Lower lobe of right lung (tissue), 2 donors: ENCODE measurements at regions not wholly inside any gene's neighbourhood (a gene's known extent, or its start where the extent isn't known, plus 50 kb on each side); places are given as distances from the start of the nearest gene placed in this dataset.

Experiments
- ATAC-seq, 2 donors: fragments of 200-7000 bp; cut with Tn5 transposase; one replicate each; pipeline ENCODE4 v1.9.1; 2020 to 2022; ENCODE audit warnings: mild to moderate bottlenecking in 2 of 2, moderate library complexity in 2 of 2
- DNase-seq: peaks from one replicate; pipeline ENCODE4 v3.0.0-alpha.2; 2020
- H3K27ac ChIP-seq: fragments of 200-600 bp; one replicate; pipeline ENCODE4 v1.8.0; 2022
- H3K27me3 ChIP-seq: fragments of 200-600 bp; one replicate; pipeline ENCODE4 v1.8.0; 2022; ENCODE audit warnings: low read depth
- H3K36me3 ChIP-seq: fragments of 200-600 bp; one replicate; pipeline ENCODE4 v1.8.0; 2022; ENCODE audit warnings: mild to moderate bottlenecking
- H3K4me1 ChIP-seq: fragments of 200-600 bp; one replicate; pipeline ENCODE4 v1.8.0; 2022
- H3K4me3 ChIP-seq: fragments of 200-600 bp; one replicate; pipeline ENCODE4 v1.8.0; 2022; ENCODE audit warnings: mild to moderate bottlenecking
- H3K9me3 ChIP-seq: fragments of 200-600 bp; one replicate; pipeline ENCODE4 v1.8.0; 2022
- intact Hi-C: fragments of 100-400 bp; cut with DNase I; formaldehyde crosslinking; loops from one replicate; pipeline ENCODE4 v1.11.0; 2022
- TF ChIP-seq, protein P1 (sequence below): fragments of 200-600 bp; IDR thresholded peaks from one replicate; pipeline ENCODE4 v1.8.0; 2022; ENCODE audit warnings: antibody characterized with exemption, mild to moderate bottlenecking
- donor health status: DM: no; HTN: yes; CAD: no; lungs with severe emphysema.

DNA sequence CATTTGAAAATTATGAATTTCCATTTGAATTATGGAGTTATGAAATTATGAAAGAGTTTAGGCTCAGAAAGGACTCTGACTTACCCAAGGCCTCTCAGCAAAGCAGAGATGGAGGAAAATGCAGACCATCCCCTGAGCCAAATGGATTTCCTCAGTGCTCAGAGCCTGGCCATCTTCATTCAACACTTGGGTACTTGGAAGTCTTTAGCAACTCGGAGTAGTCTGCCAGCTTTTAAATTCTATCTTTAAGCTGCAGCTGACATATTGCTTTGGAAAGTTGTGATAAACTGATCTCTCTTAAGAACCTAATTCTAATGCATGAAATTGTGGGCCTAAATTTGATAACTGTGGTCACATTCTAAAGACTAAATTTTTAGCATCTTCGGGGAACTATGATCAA, 315.4 kb downstream of the SAMD5 start:
- TF ChIP-seq, protein P1, sequence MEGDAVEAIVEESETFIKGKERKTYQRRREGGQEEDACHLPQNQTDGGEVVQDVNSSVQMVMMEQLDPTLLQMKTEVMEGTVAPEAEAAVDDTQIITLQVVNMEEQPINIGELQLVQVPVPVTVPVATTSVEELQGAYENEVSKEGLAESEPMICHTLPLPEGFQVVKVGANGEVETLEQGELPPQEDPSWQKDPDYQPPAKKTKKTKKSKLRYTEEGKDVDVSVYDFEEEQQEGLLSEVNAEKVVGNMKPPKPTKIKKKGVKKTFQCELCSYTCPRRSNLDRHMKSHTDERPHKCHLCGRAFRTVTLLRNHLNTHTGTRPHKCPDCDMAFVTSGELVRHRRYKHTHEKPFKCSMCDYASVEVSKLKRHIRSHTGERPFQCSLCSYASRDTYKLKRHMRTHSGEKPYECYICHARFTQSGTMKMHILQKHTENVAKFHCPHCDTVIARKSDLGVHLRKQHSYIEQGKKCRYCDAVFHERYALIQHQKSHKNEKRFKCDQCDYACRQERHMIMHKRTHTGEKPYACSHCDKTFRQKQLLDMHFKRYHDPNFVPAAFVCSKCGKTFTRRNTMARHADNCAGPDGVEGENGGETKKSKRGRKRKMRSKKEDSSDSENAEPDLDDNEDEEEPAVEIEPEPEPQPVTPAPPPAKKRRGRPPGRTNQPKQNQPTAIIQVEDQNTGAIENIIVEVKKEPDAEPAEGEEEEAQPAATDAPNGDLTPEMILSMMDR = no peak
- H3K27ac ChIP-seq = no peak overlapping the region
- no peaks in the 10 kb centered on the region for H3K36me3 ChIP-seq
- DNase-seq = no peak
- intact Hi-C loops = no loop called here
- no peaks in the 10 kb centered on the region for H3K4me1 ChIP-seq
- H3K4me3 ChIP-seq = no peak overlapping the region
- no peaks in the 10 kb centered on the region for H3K27me3 ChIP-seq
- ATAC-seq = no peak
- no peaks in the 10 kb centered on the region for H3K9me3 ChIP-seq

- Histone ChIP-seq H3K4me1 (no peaks in the 10 kb centered on the region), H3K4me3 (no peak overlapping the region), H3K9me3 (no peaks in the 10 kb centered on the region), H3K27ac (no peak overlapping the region), H3K36me3 (no peaks in the 10 kb centered on the region), H3K27me3 (no peaks in the 10 kb centered on the region)
- TF ChIP-seq, protein P1 = no peak
- no peak for DNase-seq
- ATAC-seq = no peak
- intact Hi-C loops = no loop called here
These were observed 317.4 kb downstream of the SAMD5 start for GRCh38 chr6:147825848-147826247.

- ATAC-seq = no peak
- intact Hi-C loops = no loop called here
- Histone ChIP-seq H3K27me3 (no peaks in the 10 kb centered on the region), H3K36me3 (no peaks in the 10 kb centered on the region), H3K27ac (no peak overlapping the region), H3K9me3 (no peaks in the 10 kb centered on the region), H3K4me3 (no peak overlapping the region), H3K4me1 (no peaks in the 10 kb centered on the region)
- DNase-seq = no peak
- TF ChIP-seq, protein P1 = no peak
These were observed 318.2 kb downstream of the SAMD5 start for GRCh38 chr6:147826698-147827097.

- Histone ChIP-seq H3K36me3 (no peaks in the 10 kb centered on the region), H3K4me3 (no peak overlapping the region), H3K27me3 (no peaks in the 10 kb centered on the region), H3K27ac (no peak overlapping the region), H3K9me3 (no peaks in the 10 kb centered on the region), H3K4me1 (no peaks in the 10 kb centered on the region)
- TF ChIP-seq, protein P1 = no peak
- intact Hi-C loops = no loop called here
- no peak for ATAC-seq
- DNase-seq = no peak
These were observed 320.9 kb downstream of the SAMD5 start for GRCh38 chr6:147829418-147829817.

- ATAC-seq (no peak), DNase-seq (no peak)
- no peaks in the 10 kb centered on the region for H3K4me1 ChIP-seq
- TF ChIP-seq, protein P1 = no peak
- H3K36me3 ChIP-seq = no peaks in the 10 kb centered on the region
- no peaks in the 10 kb centered on the region for H3K9me3 ChIP-seq
- no peak overlapping the region for H3K4me3 ChIP-seq
- intact Hi-C loops = no loop called here
- no peak overlapping the region for H3K27ac ChIP-seq
- H3K27me3 ChIP-seq = no peaks in the 10 kb centered on the region
These were observed 321.3 kb downstream of the SAMD5 start for GRCh38 chr6:147829835-147830234.

- Histone ChIP-seq H3K9me3 (no peaks in the 10 kb centered on the region), H3K4me3 (no peak overlapping the region)
- TF ChIP-seq, protein P1 = no peak
These were observed 322.9 kb downstream of the SAMD5 start for GRCh38 chr6:147831356-147831755.

More at GRCh38 chr6:147831356-147831755, 322.9 kb downstream of the SAMD5 start:
- no peak for DNase-seq
- intact Hi-C loops = no loop called here
- no peaks in the 10 kb centered on the region for H3K36me3 ChIP-seq
- H3K27ac ChIP-seq = no peak overlapping the region
- no peaks in the 10 kb centered on the region for H3K4me1 ChIP-seq
- no peak for ATAC-seq
- no peaks in the 10 kb centered on the region for H3K27me3 ChIP-seq
